GM19452 (cell line): ENCODE measurements at regions not wholly inside any gene's neighbourhood (a gene's known extent, or its start where the extent isn't known, plus 50 kb on each side); places are given as distances from the start of the nearest gene placed in this dataset.

ENCODE experiments used
- ATAC-seq: cut with Tn5 transposase; IDR thresholded peaks from one replicate; pipeline ENCODE4 v1.9.1; 2021; ENCODE audit not compliant: unreplicated experiment

DNA sequence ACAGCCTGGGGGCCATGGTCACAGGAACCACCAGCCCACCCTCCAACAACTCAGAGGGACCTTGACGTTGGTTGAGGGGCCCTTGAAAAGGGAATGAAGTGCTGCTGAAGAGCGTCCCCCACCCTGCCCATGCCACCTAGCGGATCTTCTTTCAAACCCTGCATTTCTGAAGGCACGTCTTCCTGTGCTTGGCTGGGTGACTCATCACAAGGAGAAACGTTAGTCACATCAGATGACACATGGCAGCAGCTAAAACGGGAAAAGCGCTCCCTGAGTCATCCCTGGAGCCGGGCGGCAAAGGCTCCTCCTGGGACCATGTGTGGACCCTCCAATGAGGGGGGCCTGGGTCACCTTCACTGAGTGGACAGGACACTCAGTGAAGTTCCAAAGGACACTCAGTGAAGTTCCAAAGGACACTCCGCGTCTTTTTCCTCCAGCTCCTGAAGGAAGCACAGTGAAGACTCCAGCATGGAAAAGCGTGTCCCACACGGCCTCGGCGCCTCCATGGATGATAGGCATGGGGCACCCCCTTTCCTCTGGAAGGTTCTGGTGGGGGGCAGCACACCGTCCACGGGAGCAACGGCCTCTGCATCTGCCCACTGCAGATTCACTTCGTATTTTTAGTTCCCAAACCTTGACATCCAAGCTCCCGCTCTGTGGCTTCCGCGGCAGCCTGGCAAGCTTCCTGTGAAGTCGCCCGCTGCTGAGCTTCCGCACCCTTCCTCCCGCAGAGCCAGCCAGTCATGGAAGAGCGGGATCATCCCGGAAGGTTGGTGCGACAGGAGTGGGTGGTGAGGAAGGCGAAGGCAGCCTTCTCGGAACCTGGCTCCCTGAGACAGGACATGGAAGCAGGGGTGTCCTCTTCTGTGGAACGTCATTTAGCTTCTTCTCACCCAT is 383.4 kb downstream of the VRK1 start:
- no peak for ATAC-seq

DNA sequence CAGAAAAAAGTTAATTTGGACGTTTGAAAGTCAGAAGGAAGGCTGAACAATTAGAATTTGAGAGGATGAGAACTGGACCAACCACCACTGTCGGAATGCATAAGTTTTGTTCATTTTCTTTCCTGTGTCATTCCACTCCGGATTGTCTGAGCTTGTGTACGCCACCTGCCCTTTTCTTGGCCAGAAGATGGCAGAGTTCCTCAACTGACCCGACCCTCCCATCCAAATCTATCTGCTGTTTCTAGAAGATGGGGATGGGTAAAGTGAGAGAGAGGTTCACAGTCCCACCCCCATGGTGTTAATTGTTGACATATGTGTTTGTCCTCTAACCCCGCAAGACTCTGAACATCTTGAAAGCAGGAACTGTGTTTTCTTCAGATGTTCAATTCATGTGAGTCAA is 388.0 kb downstream of the VRK1 start:
- no peak for ATAC-seq

DNA sequence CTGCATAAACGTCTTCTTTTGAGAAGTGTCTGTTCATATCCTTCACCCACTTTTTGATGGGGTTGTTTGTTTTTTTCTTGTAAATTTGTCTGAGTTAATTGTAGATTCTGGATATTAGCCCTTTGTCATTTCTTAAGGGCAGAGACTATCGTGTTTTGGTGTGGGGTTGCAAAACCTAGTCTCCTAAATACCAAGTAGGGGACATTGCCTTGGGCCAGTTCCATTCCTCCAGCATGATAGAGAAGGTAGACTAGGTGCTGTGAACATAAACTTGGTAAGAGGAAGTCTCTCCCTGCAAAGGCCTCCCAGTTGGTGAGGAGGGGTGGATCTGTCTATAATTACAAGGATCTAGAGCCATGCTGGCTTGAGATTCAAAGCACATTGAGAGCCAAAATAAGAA is 390.7 kb downstream of the VRK1 start:
- ATAC-seq, result no peak

DNA sequence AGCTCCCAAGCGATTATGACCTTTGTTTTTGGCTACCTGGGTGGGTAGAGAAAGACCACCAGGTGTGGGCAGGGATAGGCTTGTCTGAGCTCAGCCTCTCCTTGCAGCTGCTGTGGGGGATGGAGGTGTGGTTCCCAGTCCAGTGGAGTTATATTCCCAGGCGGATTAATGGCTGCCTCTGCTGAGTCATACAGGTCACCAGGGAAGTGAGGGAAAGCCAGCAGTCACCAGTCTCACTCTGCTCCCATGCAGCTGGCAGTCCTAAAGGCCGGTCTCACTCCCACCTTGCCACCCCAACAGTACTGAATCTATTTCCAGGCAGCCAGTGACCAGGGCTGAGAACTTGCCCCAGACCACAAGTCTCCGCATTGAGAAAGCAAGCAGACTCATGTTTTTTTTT is 399.2 kb downstream of the VRK1 start:
- ATAC-seq, result no peak

DNA sequence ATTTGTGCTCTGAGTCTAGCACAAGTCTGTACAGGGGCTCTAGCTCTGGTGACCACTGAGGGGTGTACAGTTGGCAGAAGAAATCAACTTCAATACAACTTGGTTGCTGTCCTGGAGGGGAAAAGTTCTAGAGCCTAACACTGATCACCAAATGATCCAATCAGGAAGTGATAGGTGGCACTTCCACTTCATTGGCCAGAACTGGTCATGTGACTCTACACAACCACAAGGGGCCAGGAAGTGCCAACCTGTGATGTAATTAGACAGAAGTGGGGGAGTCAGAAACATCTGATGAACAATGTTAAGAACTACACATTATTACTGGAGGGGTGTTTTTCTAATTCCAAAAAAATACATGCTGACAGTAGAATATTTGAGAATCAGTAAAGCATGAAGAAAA is 401.6 kb downstream of the VRK1 start:
- no peak for ATAC-seq

DNA sequence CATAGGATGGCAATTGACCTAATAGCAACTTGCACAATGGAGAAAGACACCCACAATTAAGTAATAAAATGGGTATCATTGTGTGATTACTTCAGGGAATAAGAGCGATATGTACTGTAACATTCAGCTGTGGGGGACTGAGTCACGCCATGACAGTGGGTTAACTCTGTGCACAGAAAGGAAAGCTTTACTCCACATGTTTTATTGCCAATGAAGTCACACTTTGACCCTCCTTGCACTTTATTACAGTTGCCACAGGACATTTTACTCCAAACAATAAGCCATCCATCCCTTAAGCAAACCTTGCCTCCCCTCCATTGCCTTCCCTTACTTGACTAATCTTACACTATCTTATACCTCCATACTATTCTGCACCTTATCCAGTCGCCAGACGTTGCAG is 403.1 kb downstream of the VRK1 start:
- no peak for ATAC-seq

DNA sequence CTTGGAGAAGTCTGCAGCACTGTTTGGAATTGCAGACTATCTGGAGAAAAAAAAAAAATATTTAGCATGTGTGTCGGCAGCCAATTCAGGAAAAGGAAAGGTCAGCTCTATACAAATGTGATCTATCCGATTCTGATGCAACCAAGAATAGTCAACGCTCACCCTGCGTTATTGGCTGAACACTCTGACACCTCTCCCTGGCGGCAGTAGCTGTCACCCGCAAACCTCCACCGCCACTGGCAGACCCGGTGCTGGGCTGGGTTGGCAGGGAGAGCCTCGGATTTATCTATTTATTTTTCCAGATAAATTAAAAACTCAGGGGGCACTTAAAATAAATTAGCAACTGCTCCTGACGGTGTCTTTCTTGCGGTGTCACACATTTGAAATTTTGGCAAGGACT is 409.7 kb downstream of the VRK1 start:
- no peak for ATAC-seq

DNA sequence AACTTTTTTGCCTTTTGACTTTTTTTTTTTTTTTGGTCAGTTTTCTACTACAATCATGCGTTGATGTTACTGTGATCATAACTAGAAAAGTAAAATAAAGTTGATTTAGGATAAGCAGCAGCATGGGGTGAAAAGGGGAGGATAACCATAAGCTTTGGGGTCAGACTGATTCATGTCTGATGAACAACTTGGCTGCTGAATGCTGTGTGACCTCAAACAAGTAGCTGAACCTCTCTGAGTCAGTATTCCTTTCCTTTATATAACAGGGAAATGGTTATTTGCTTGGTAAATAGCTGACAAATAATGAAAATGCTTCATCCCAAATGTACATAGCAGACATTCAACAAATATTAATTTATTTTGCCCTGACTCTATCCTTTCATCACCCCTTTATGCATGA is 413.0 kb downstream of the VRK1 start:
- no peak for ATAC-seq

DNA sequence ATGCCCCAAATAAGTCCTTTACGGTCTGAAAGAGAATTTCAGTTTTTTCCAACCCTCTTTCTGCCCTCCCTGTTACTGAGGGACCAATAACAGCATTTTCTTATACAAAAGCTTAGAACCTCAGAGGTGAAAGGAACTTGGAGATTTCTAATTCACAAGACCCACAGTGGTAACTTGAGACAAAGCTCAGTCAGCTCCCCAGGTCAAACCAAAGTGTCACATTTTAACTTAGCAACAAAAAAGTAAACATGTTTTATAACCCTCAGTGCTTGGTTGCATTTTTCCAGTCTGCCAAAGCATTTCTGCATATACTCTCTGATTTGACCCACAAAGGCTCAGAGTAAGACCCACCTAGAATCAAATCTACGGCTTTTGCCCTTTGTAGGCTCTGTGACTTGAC is 415.2 kb downstream of the VRK1 start:
- ATAC-seq, result no peak

DNA sequence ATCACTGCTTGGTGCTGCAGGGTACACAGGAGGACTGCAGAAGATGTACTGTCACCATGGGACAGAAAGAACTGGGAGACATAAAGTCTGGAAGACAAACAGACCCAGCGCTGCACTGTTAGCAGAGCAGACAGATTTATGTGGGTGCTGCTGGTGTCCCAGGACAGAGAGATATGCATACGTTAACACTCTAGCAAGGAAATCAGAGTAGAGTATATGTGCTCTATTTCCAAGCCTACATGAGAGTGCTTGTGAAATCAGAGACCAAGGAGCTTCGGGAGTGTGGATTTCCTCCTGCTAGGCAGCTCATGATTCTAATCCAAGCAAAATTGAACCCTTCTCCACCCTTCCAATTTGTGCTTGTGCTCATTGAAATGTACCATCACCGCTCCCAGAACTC is 416.5 kb downstream of the VRK1 start:
- no peak for ATAC-seq

DNA sequence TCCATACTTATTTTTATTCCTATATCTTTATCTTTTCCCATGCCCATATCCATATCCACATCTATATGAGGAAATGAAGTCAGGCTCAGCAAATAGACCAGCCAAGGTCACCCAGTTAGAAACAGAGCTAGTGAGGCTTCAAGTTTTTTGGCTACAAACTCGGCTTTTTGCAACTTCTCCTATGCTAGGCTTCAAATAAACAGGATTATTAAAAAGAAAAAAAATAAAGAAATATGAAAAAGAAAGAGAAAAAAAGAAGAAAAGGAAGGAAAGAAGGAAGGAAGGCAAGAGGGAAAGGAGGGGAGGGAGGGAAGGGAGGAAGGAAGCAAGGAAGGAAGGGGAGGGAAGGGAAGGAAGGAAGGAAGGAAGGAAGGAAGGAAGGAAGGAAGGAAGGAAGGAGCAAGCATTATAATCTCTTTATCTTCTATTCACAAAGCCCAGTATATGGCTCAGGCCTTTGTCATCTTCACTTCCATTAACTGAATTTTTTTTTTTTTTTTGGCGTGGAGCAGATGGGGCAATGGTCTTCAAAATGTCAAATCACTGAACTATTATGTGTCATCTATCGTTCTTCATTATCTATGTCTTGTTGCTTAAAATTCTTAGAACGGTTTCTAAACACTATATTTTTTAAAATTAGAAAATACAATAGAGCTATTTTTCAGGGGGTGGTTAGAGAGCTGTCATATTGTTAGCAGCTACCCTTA is 418.2 kb downstream of the VRK1 start:
- no peak for ATAC-seq

DNA sequence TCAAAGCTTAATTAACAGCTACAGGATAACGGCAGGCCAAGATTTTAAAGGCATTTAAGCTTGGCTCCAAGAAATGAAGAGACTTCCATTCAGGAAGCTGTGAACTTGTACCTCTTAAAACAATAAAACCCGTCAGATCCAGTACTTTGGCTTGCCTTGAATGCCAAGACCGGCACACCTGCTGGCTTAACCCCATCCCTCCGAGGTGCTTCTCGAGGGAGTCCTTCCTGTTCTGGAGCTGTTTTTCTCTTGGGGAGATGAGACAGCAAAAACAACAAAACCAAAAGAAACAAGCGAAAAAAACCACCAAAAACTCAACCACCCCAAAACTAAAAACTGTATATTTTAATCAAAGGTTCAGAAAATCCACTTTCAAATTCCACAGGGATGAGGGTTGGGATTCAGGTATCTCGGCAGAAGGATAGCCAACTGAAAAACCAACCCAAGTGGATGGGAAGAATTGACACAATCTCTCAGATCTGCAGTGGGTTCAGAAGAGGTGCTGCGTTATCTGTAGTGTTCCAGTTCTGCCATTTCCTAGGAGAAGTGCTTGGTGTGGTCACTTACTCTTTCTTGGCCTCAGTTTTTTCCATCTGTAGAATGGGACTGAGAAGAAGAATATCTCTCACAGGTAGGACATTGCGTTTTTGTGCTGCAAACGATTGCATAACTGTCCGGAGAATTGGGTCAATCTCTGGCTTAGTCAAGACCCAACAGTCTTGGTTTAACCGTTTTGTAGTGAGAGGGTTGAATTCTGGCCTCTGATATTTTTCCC is 420.1 kb downstream of the VRK1 start:
- no peak for ATAC-seq

DNA sequence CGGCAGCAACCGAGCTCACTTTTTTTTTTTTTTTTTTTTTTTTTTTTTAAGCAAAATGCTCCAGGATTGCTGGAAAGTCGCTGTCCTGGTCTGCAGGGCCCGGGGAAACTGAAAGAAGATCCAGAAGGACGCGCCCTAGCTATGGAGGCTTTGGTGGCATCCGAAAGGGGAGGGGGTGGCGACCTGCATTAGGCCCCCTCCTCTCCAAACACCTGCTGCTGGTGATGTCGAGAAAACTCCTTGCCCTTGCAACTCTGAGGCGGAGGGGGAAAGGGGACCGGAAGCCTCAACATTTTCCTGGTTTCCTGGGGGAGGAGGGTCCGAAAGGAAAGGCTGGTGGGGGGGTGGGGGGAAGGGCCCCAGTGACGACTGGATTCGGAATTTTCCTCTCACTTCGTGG is 421.1 kb downstream of the VRK1 start:
- ATAC-seq, result no peak

DNA sequence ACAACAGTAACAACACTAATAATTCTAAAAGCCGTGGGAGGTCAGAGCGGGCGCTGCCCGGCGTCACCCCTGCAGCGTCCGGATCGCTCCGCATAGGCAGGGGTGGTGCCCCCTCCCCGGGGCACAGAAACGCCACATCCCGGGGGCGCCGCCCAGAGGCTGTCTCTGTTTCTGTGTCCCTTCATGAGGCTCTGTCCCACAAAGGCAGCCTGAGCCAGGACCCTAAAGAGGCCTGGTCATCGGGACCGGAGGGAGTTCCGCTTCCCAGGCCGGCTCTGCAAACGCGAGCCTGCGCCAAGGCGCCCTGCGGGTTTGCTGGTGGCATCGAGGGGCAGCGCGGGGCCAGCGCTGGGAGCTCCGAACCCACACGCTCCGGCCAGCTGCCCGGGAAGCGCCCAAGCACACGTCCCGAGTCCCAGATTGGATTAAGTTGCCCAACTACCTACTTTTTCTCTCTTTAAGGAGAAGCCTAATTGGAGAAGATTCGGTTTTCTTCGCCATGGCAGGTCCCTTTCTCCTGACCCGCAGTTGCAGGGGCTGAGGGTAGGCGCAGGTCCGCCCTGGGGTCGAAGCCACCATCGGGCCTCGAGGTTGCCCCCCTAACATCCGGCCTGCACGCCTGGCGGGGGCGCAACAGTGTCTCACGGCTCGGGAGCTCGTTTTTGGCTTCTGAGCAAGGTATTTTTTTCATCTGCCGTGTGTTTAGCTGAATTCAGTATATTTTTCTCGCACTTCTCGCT is 421.7 kb downstream of the VRK1 start:
- no peak for ATAC-seq

DNA sequence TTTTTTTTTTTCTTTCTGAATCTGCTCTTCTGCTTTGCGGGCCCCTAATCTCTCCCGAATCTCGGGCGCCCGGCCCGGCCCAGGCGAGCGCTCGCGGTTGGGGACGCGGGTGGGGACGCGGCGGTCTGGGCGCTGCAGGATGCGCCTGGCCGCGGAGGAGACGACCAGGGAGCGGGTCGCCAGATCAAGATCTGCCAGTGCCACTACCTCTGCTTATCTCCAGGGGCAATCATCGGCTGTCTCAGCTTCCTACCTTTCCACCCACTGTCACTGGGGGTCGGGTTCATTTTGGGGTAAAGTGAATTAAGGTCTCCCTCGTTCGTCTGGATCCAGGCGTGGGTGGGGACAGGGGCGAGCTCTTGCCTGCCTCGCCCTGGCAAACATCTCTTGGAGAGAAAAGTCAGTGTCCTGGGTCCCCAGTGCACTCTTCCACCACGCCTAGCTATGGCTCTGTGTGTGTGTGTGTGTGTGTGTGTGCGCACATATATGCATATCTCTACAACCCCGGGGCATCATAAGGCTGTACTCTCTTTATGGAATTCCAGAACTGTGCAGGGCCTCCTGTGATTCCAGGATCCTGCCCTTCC is 422.3 kb downstream of the VRK1 start:
- no peak for ATAC-seq

DNA sequence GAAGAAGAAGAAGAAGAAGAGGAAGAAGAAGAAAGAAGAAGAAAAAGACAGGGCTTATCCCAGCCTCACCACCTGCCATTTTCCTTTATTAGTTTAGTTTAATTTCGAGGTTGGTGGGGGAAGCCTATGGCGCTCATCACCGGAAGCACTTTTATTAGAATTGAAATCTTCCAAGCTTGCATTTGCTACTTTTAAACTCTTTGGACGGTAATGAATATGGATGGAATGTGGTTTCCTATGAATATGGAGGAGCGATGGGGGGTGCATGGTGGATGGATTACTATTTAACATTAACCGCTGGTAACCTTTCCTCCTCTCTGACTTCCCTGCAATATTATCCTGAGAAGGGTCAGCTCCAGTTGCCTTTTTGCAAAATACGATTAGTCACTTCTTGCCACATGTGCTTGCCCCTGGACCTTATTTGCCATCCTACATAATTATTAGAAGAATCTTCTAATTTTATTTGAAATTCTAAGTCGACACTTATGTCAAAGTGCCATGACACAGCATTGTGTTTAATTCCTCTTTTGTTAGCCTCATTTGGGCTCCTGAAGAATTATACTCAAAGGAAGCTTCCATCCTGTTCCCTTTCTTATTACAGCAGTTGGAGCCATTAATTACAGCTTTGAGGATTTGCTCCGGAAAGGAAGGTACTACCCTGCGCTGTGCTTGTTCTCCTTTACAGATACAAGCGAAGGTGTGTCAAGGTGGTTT is 424.5 kb downstream of the VRK1 start:
- no peak for ATAC-seq

DNA sequence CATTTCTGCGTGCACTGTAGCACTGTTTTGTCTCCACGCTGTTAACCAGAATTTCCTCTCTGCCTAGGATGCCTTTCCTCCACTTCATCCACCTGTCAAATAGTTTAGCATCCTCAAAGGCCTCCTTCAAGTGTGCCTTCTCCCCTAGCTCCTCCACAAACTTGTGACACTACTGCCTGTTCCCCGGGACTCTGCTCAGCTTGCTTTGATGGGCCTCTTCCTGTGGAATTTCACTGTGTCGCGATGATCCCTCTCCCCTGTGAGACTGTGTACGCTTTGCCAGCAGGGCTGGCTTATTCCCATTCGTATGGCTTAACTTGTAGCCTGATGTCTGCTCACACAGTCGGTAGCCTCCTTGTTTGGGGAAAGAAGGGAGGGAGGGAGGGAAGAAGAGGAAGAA is 426.8 kb downstream of the VRK1 start:
- no peak for ATAC-seq

DNA sequence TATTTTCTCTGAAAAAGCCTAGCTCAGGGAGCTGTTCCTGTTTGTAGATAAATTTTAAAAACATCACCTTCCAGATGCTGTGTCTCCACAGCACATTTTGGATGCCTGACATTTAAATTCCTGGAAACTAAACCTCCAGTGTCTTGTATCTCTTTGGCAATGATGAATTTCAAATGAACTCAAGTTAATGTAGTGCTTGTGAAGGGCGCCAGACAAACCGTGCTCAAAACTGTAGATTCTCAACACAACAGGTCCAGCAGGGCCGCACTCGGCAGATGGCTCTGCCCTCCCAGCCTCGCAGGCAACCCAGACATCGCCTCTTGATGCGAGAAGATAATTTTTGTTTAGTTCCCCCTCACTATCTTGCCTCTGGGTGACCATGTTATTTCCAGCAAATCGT is 432.9 kb downstream of the VRK1 start:
- ATAC-seq, result no peak

DNA sequence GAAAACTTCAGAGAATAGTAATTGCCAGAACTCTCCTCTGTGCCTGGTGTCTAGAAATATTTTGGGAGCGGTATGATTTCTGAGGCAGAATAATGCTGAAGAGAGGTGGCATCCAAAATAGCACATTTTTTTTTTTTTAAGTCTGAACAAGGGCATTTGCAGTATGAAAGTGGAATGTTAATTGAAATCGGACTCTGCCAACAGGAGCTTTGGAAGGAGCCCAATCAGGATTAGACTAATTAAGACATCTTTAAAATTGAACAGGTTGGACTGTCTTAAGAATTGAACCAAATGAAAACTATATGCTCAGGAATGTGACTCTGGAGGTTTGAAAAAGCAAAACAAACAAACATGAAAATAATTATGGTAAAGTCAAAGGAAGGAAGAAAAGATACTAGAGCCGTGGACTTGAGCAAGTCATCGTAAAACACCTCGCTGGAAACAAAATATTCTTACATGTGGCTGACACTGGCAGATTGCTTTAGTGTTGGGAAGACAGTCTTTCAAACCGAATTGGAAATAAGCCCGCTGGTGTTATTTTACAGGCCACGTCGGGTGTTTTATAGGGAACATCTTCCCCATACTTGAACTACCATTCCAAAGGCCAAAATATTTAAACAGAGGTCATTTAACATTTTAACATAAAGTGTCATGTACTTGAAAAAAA is 436.3 kb downstream of the VRK1 start:
- ATAC-seq, result no peak

DNA sequence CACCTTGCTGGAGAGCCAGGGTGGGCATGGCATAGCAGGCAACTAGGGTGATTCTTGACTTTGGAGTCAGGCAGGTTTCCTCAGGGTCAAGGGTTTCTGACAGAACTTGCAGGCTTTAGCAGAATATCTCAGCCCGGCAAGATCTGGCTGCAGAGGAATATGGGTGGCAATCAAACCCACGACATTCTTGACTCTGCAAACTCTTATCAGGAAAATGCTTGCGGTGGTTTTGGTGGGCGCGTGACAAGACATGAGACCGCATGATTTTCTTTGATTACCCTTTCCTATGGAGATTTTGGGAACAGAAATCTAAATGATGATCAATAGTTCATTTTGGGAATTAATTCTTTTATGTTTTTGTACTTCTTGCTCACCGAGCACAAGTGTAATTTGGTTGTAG is 449.5 kb downstream of the VRK1 start:
- no peak for ATAC-seq
